ENCODE measurements at regions not wholly inside any gene's neighbourhood (a gene's known extent, or its start where the extent isn't known, plus 50 kb on each side); places are given as distances from the start of the nearest gene placed in this dataset.

- Histone ChIP-seq H3K9me3 (ENCODE audit: insufficient read depth, low read length) (no peaks in the 10 kb centered on the region), H3K4me1 (ENCODE audit: insufficient read depth, insufficient read length) (no peaks in the 10 kb centered on the region), H3K36me3 (ENCODE audit: insufficient read depth, insufficient read length, low read length) (no peaks in the 10 kb centered on the region), H3K9ac (ENCODE audit: insufficient read length, low read depth) (no peak overlapping the region), H3K4me3 (ENCODE audit: insufficient read length, low read depth) (no peak overlapping the region), H3K27me3 (ENCODE audit: insufficient read depth, insufficient read length) (no peaks in the 10 kb centered on the region)
- DNase-seq (ENCODE audit: low read depth, low spot score), result no peak
- TF ChIP-seq YY1 (IDR thresholded peaks at IDR 0.05; ENCODE audit: insufficient read depth, insufficient read length), result no peak
- TF ChIP-seq SUZ12 (IDR thresholded peaks at IDR 0.05; ENCODE audit: extremely low read depth, insufficient read depth, insufficient read length), result no peak
- no peak for TF ChIP-seq ZNF274 (IDR thresholded peaks at IDR 0.05; ENCODE audit: low read depth, low read length)
Measured at GRCh38 chr6:104484191-104484590, 375.5 kb downstream of the HACE1 start.

- H3K36me3 ChIP-seq (ENCODE audit: insufficient read depth, insufficient read length, low read length), result no peaks in the 10 kb centered on the region
- TF ChIP-seq YY1 (IDR thresholded peaks at IDR 0.05; ENCODE audit: insufficient read depth, insufficient read length) (no peak), ZNF274 (IDR thresholded peaks at IDR 0.05; ENCODE audit: low read depth, low read length) (no peak), SUZ12 (IDR thresholded peaks at IDR 0.05; ENCODE audit: extremely low read depth, insufficient read depth, insufficient read length) (no peak)
- H3K9ac ChIP-seq (ENCODE audit: insufficient read length, low read depth), result no peak overlapping the region
- H3K4me1 ChIP-seq (ENCODE audit: insufficient read depth, insufficient read length), result no peaks in the 10 kb centered on the region
- H3K27me3 ChIP-seq (ENCODE audit: insufficient read depth, insufficient read length), result no peaks in the 10 kb centered on the region
- no peak overlapping the region for H3K4me3 ChIP-seq (ENCODE audit: insufficient read length, low read depth)
- DNase-seq (ENCODE audit: low read depth, low spot score), result no peak
- no peaks in the 10 kb centered on the region for H3K9me3 ChIP-seq (ENCODE audit: insufficient read depth, low read length)
Measured at GRCh38 chr6:104483225-104483834, 376.4 kb downstream of the HACE1 start.

- no peaks in the 10 kb centered on the region for H3K27me3 ChIP-seq (ENCODE audit: insufficient read depth, insufficient read length)
Measured at GRCh38 chr6:104477569-104477968, 382.1 kb downstream of the HACE1 start.

GRCh38 chr6:104473021-104473429, 386.7 kb downstream of the HACE1 start:
- Histone ChIP-seq H3K36me3 (ENCODE audit: insufficient read depth, insufficient read length, low read length) (no peaks in the 10 kb centered on the region), H3K9ac (ENCODE audit: insufficient read length, low read depth) (no peak overlapping the region), H3K9me3 (ENCODE audit: insufficient read depth, low read length) (no peaks in the 10 kb centered on the region), H3K27me3 (ENCODE audit: insufficient read depth, insufficient read length) (no peaks in the 10 kb centered on the region), H3K4me3 (ENCODE audit: insufficient read length, low read depth) (no peak overlapping the region), H3K4me1 (ENCODE audit: insufficient read depth, insufficient read length) (no peaks in the 10 kb centered on the region)
- no peak for TF ChIP-seq SUZ12 (IDR thresholded peaks at IDR 0.05; ENCODE audit: extremely low read depth, insufficient read depth, insufficient read length)
- no peak for TF ChIP-seq YY1 (IDR thresholded peaks at IDR 0.05; ENCODE audit: insufficient read depth, insufficient read length)
- no peak for TF ChIP-seq ZNF274 (IDR thresholded peaks at IDR 0.05; ENCODE audit: low read depth, low read length)
- peak; percentile 56 for DNase-seq (ENCODE audit: low read depth, low spot score)

More at GRCh38 chr6:104477569-104477968, 382.1 kb downstream of the HACE1 start:
- no peak overlapping the region for H3K4me3 ChIP-seq (ENCODE audit: insufficient read length, low read depth)
- TF ChIP-seq SUZ12 (IDR thresholded peaks at IDR 0.05; ENCODE audit: extremely low read depth, insufficient read depth, insufficient read length), result no peak
- no peak for TF ChIP-seq ZNF274 (IDR thresholded peaks at IDR 0.05; ENCODE audit: low read depth, low read length)
- TF ChIP-seq YY1 (IDR thresholded peaks at IDR 0.05; ENCODE audit: insufficient read depth, insufficient read length), result no peak
- no peak for DNase-seq (ENCODE audit: low read depth, low spot score)
- H3K36me3 ChIP-seq (ENCODE audit: insufficient read depth, insufficient read length, low read length), result no peaks in the 10 kb centered on the region
- H3K4me1 ChIP-seq (ENCODE audit: insufficient read depth, insufficient read length), result no peaks in the 10 kb centered on the region
- no peaks in the 10 kb centered on the region for H3K9me3 ChIP-seq (ENCODE audit: insufficient read depth, low read length)
- no peak overlapping the region for H3K9ac ChIP-seq (ENCODE audit: insufficient read length, low read depth)

GRCh38 chr6:104472021-104472901, 387.5 kb downstream of the HACE1 start:
- Histone ChIP-seq H3K36me3 (ENCODE audit: insufficient read depth, insufficient read length, low read length) (no peaks in the 10 kb centered on the region), H3K9me3 (ENCODE audit: insufficient read depth, low read length) (no peaks in the 10 kb centered on the region), H3K4me1 (ENCODE audit: insufficient read depth, insufficient read length) (no peaks in the 10 kb centered on the region), H3K9ac (ENCODE audit: insufficient read length, low read depth) (no peak overlapping the region), H3K27me3 (ENCODE audit: insufficient read depth, insufficient read length) (no peaks in the 10 kb centered on the region), H3K4me3 (ENCODE audit: insufficient read length, low read depth) (no peak overlapping the region)
- TF ChIP-seq YY1 (IDR thresholded peaks at IDR 0.05; ENCODE audit: insufficient read depth, insufficient read length) (no peak), SUZ12 (IDR thresholded peaks at IDR 0.05; ENCODE audit: extremely low read depth, insufficient read depth, insufficient read length) (no peak), ZNF274 (IDR thresholded peaks at IDR 0.05; ENCODE audit: low read depth, low read length) (no peak)
- no peak for DNase-seq (ENCODE audit: low read depth, low spot score)

- Histone ChIP-seq H3K36me3 (ENCODE audit: insufficient read depth, insufficient read length, low read length) (no peaks in the 10 kb centered on the region), H3K4me1 (ENCODE audit: insufficient read depth, insufficient read length) (no peaks in the 10 kb centered on the region)
- DNase-seq (ENCODE audit: low read depth, low spot score), result no peak
Measured at GRCh38 chr6:104466306-104466705, 393.4 kb downstream of the HACE1 start.

More at GRCh38 chr6:104466306-104466705, 393.4 kb downstream of the HACE1 start:
- no peaks in the 10 kb centered on the region for H3K9me3 ChIP-seq (ENCODE audit: insufficient read depth, low read length)
- no peak overlapping the region for H3K9ac ChIP-seq (ENCODE audit: insufficient read length, low read depth)
- no peak overlapping the region for H3K4me3 ChIP-seq (ENCODE audit: insufficient read length, low read depth)
- H3K27me3 ChIP-seq (ENCODE audit: insufficient read depth, insufficient read length), result no peaks in the 10 kb centered on the region
- TF ChIP-seq YY1 (IDR thresholded peaks at IDR 0.05; ENCODE audit: insufficient read depth, insufficient read length), result no peak
- no peak for TF ChIP-seq ZNF274 (IDR thresholded peaks at IDR 0.05; ENCODE audit: low read depth, low read length)
- TF ChIP-seq SUZ12 (IDR thresholded peaks at IDR 0.05; ENCODE audit: extremely low read depth, insufficient read depth, insufficient read length), result no peak
